Activated CD8-positive, alpha-beta memory T cell treated with anti-CD3 and anti-CD28 coated beads for 4 hours (primary cell): ENCODE measurements at regions not wholly inside any gene's neighbourhood (a gene's known extent, or its start where the extent isn't known, plus 50 kb on each side); places are given as distances from the start of the nearest gene placed in this dataset.

ENCODE experiments used
- DNase-seq, 2 donors: peaks; one replicate each; pipeline ENCODE4 v3.0.0-alpha.2; 2020; ENCODE audit warnings: low read depth in 2 of 2

GRCh38 chr2:196356332-196356731 lies 185.0 kb upstream of the STK17B start:
- no peak for DNase-seq

- no peak for DNase-seq
Measured at GRCh38 chr2:196360650-196361049, 189.3 kb upstream of the STK17B start.

- no peak for DNase-seq
Measured at GRCh38 chr2:196361606-196362326, 190.4 kb upstream of the STK17B start.

GRCh38 chr2:196362973-196363549 lies 191.7 kb upstream of the STK17B start:
- DNase-seq = no peak

DNA sequence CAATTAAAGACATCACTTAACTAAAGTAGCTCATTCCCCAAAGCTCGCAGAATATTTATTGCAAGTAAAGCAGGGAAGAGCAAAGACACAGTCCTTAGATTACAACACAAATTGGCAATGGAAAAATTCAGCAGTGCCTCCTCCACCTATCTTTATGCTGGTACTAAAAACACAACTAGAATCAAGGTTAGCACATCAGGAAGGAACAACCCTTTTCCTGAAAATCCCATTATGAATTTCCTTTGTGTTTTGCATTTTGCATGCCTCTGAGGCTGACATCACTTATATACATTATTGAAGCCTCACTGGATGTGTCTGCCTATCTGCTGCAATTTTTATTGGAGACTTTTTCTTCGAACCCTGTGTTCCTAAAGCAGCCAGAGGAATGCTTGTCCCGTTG lies 193.8 kb upstream of the STK17B start:
- no peak for DNase-seq

- DNase-seq = no peak
Measured at GRCh38 chr2:196365923-196366322, 194.5 kb upstream of the STK17B start.

DNA sequence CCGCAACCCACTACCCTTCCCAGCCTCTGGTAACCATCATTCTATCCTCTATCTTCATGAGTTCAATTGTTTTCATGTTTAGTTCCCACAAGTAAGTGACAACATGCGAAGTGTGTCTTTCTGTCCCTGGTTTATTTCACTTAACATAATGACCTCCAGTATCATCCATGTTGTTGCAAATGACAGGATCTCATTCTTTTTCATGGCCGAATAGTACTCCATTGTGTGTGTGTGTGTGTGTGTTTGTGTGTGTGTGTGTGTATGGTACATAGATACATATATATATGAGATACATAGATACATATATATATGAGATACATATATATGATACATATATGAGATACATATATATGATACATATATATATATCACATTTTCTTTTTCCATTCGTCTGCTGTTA lies 196.3 kb upstream of the STK17B start:
- no peak for DNase-seq

DNA sequence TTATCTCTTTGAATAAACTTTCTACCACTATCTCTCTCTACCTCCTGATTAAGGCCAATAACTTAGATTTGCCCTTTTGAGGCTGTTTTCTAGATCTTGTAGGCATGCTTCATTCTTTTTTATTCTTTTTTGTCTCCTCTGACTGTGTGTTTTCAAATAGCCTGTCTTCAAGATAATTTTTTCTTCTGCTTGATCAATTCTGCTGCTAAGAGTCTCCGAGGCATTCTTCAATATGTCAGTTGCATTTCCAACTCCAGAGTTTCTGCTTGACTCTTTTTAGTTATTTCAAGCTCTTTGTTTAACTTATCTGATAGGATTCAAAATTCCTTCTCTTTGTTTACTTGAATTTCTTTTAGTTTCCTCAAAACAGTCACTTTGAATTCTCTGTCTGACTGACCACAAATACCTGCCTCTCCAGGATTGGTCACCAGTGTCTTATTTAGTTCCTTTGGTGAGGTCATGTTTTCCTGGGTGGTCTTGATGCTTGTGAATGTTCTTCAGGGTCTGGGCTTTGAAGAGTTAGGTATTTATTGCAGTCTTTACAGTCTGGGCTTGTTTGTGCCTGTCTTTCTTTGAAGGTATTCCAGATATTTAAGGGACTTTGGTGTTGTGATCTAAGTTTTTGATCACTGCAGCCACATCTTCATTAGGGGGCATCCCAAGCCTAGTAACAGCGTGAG lies 197.3 kb upstream of the STK17B start:
- DNase-seq = no peak

- no peak for DNase-seq
Measured at GRCh38 chr2:196369967-196370366, 198.6 kb upstream of the STK17B start.

- DNase-seq = no peak
Measured at GRCh38 chr2:196370381-196370780, 199.0 kb upstream of the STK17B start.

DNA sequence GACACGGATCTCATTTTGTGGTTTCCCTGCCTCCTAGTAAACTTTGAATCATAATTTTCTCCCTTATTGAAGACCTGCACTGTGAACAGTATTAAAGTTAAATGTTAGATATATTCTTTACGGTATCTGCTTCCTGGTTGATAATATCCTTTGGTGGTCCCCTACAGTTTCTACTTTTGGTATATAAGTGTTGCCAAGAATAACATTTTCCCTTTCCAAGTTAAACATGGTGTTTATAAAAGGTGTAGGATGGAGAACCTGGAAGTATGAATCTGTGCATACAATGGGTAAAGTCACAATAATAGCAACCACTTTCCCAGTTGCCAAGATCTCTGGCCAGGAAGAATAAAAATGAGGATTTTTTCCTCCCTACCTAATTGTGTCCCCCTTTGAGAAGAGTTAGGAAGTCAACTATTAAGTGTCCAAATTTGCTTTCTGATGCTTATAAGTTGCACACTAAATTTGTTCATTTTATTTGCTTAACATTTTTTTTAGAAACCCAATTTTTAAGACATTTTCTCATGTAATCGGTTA lies 201.0 kb upstream of the STK17B start:
- DNase-seq = no peak

DNA sequence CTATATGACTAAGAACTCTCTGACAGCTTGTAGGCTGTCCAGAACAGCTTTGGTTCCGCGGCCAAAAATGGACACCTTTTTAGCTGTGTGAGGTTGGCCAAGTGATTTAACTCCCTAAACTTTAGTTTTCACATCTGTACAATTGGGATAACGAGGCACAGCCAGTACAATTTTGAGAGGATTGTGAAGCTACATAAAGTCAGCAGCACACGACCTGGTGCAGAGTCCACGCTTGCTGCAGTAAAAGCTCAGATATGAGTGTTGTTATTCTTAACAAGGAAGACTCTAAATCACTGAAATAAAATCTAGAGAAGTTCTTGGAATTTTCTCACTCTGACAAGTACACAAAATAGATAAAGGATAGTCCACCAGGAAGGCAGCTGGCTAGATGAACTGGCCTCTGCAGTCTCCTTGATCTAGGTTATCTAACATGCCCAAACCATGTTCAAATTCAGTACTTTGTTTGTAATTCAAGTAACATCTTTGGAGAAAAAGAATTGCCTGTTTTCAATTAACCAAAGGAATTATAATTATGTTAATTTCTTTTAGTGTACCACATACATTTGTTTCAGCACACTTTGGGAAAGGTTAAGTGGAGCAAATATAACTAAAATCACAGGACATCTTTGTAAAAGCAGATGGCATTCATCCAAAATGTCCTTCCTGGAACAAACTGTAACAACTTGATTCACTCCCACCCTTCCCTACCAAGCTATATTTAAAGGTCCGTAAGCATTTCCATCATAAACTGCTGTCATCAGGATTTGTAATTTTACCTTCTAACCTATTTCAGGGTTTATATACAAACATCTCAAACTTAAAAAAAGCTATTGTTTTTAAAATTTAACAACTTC lies 201.7 kb upstream of the STK17B start:
- DNase-seq = no peak

DNA sequence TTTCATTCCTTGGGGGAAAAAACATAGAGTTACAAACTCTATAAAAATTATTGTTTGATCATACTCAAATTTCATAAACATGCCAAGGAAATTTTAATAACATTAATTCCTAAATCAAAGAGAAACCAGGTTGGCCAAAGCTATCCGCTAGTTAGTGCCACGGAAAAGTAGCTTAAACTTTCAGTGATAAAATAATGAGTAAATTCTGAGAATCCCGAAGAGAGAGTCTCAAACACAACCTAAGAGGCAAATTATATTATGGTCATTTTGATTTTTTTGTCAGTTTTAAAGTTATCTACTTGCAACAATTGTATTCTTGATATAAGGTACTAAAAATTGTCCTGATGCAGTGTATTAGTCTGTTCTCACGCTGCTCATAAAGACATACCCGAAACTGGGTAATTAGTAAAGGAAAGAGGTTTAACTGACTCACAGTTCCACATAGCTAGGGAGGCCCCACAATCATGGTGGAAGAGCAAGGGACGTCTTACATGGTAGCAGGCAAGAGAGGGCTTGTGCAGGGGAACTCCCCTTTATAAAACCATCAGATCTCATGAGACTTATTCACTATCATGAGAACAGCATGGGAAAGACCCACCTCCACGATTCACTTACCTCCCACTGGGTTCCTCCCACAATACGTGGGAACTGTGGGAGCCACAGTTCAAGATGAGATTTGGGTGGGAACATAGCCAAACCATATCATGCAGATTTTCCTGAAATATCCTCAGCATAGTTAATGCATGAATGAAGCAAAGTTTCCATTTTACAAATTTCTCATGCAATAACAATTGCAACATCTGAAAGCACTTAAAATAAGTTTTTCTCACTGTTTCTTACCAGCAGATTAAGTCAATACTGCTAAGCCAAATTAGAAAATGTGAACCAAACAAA lies 205.9 kb upstream of the STK17B start:
- no peak for DNase-seq

DNA sequence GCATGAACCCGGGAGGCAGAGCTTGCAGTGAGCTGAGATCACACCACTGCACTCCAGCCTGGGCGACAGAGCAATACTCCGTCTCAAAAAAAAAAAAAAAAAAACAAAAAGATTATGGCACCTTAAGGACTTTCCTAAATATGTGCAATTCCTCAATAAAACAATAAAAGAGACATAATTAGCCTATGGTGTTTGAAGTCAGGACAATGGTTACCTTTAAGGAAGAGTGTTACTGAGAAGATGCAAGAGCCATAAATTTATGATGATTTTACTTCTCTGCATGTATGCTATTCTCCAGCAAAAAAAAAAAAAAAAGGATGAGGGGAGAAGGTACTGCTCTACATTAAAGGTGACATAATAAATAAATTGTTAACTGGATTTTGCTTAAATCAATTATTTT lies 208.2 kb upstream of the STK17B start:
- DNase-seq = no peak

DNA sequence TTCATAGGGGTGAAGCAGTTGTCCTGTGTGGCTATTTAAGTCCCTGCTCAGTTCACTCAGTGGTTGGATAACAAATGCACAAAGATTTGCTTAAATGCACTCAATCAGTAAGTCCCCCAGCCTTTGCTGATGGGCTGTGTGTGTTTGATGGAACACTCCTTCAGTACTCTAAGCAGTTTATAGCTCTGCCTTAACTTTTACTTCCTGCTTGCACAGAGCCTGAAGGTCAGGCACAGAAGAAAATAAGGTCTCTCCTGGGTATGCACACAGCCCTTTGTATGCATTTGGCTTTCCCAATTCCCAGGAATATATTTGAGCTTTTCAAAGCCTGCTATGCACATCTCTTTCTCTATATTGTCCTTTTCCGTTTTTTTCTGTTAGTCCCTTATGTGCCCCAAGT lies 208.7 kb upstream of the STK17B start:
- no peak for DNase-seq

- DNase-seq = no peak
Measured at GRCh38 chr2:196380575-196380974, 209.2 kb upstream of the STK17B start.

DNA sequence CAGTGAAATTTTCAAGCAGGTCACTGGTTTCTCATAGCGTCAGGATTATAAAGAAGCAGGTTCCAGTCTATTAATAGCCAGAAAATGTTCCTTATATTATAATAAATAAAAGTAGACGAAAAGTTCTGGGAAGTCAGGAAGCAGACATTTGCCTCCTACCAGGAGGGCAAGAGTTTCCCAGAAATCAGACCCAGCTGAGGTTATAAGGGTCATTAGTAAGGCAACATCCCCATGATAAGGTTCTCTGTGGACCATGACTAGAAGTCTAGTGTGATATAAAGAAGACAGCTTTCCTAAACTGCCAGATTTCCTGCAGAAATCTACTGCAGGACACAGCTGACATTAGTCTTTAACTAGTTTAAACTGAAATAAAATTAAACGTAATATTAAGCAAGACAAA lies 210.1 kb upstream of the STK17B start:
- no peak for DNase-seq

DNA sequence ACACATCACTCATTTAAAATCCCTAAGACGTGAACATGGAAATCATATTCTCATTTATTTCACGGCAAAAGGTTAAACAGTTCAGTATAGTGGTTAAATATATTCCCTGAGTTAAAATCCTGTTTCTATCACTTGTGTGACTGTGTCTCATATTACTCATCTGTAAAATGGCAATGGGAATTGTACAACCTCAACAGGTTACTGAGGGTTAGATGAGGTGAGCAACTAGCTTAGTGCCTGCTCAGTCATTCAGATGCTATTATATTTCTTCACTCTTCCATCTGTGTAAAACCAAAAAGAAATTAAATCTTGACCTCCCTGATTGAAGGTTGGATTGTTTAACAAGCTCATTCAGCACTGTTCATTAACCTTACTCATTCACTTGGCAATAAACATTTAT lies 212.4 kb upstream of the STK17B start:
- DNase-seq = no peak

DNA sequence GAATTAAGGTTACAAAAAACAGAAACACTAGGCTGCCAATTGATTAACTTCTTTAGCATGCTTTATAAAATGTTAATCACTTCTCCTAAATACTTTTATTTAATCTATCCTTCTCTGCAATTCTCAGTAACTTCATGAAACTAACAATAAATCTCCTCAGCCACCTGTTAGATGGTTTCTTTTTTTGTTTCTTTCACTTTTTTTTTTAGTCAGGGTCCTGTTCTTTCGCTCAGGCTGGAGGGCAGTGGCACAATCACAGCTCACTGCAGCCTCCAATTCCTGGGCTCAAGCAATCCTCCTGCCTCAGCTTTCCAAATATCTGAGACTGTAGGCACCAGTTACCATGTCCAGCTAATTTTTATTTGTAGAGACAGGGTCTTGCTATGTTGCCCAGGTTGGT lies 213.4 kb upstream of the STK17B start:
- DNase-seq = no peak

DNA sequence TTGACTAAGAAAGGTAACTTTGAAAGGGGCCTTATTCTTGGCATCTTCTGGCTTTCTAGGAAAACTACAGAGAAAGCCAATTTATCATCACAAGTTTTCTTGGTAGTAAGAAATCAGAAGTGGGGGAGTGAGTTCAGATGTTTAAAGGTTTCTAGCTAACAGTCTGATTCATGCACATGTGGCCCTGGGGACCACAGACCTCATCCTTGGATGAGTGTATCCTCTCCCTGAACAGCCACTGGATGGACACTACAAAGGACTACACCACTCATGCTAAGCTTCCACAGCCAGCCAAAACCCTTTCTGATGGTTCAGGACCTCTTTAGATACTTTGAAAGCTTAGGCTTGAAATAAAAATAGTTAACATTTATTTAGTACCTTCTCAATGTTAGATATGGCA lies 218.3 kb upstream of the STK17B start:
- no peak for DNase-seq
